GM12878 (cell line): ENCODE measurements at regions not wholly inside any gene's neighbourhood (a gene's known extent, or its start where the extent isn't known, plus 50 kb on each side); places are given as distances from the start of the nearest gene placed in this dataset.

Experiments
- ATAC-seq: fragments of 200-7000 bp; cut with Tn5 transposase; 3 replicates; pipeline ENCODE4 v1.9.1; 2020; ENCODE audit warnings: mild to moderate bottlenecking, moderate library complexity
- BruUV-seq: library from RNA; stranded (reverse); fragments of 400-500 nt; replicated peaks from 2 replicates; lab custom pipeline; 2021; lab: Mats Ljungman, UMichigan
- CTCF ChIA-PET: fragments of 300-600 bp; sonication (Branson Sonifier 250); formaldehyde crosslinking; extraction: SDS; loops from one replicate; lab custom pipeline; 2021; ENCODE audit warnings: inconsistent platforms; lab: Yijun Ruan, JAX
- POLR2A ChIA-PET: fragments of 350-600 bp; formaldehyde crosslinking; extraction: SDS; loops from one replicate; lab custom pipeline; 2021; ENCODE audit warnings: inconsistent platforms; lab: Charles Lee
- RAD21 ChIA-PET: fragments of 300-600 bp; sonication (Branson Sonifier 250); formaldehyde crosslinking; loops from one replicate; lab custom pipeline; 2023; ENCODE audit warnings: antibody characterized with exemption; ENCODE audit not compliant: unreplicated experiment; lab: Charles Lee
- SMC1A ChIA-PET: fragments of 300-600 bp; sonication (Branson Sonifier 250); formaldehyde crosslinking; loops from one replicate; lab custom pipeline; 2023; ENCODE audit not compliant: unreplicated experiment, uncharacterized antibody; lab: Charles Lee
- DNase-seq: peaks from one replicate; pipeline ENCODE4 v3.0.0-alpha.2; 2011; ENCODE audit warnings: low read depth, low spot score
- FAIRE-seq: peaks from 3 replicates; lab custom pipeline; 2011; peaks lifted over from hg19 to GRCh38; lab: Jason Lieb, UNC
- H2AFZ ChIP-seq: 2 replicates; pipeline ENCODE4 v1.6.0; 2011; ENCODE audit warnings: low read depth, low read length, control low read depth; ENCODE audit not compliant: control insufficient read depth
- H3K27ac ChIP-seq: 2 replicates; pipeline ENCODE4 v1.5.1; 2011; ENCODE audit warnings: control low read depth; ENCODE audit not compliant: control insufficient read depth, insufficient read depth
- H3K27me3 ChIP-seq, 2 experiments: replicated peaks in 1 of 2; 2 replicates each; pipeline versions ENCODE4 v1.6.0 to v1.6.1; 2011; ENCODE audit warnings: low read length in 1 of 2; ENCODE audit not compliant: control insufficient read depth in 2 of 2, insufficient read depth in 2 of 2
- H3K36me3 ChIP-seq, 2 experiments: 2 replicates each; pipeline ENCODE4 v1.5.1; 2011; ENCODE audit warnings: low read length in 1 of 2; ENCODE audit not compliant: control insufficient read depth in 2 of 2, insufficient read depth in 2 of 2
- H3K4me1 ChIP-seq: 2 replicates; pipeline ENCODE4 v1.6.1; 2011; ENCODE audit warnings: mild to moderate bottlenecking, low read length, moderate library complexity, mixed read lengths; ENCODE audit not compliant: control insufficient read depth, insufficient read depth
- H3K4me2 ChIP-seq: 2 replicates; pipeline ENCODE4 v1.6.0; 2011; ENCODE audit warnings: control low read depth; ENCODE audit not compliant: control insufficient read depth, insufficient read depth
- H3K4me3 ChIP-seq: fragments of 200-600 bp; sonication (generic); 2 replicates; pipeline ENCODE4 v1.5.1; 2016
- H3K79me2 ChIP-seq: 2 replicates; pipeline ENCODE4 v1.6.0; 2011; ENCODE audit warnings: low read length; ENCODE audit not compliant: control insufficient read depth, insufficient read depth
- H3K9ac ChIP-seq: 2 replicates; pipeline ENCODE4 v1.8.0; 2011; ENCODE audit warnings: low read length, control low read depth, mixed read lengths; ENCODE audit not compliant: control insufficient read depth, insufficient read depth
- H3K9me3 ChIP-seq: replicated peaks from 3 replicates; pipeline ENCODE4 v1.5.1; 2011; ENCODE audit warnings: mild to moderate bottlenecking, low read length; ENCODE audit not compliant: control insufficient read depth, insufficient read depth
- H4K20me1 ChIP-seq: 2 replicates; pipeline ENCODE4 v1.6.0; 2011; ENCODE audit not compliant: control insufficient read depth, insufficient read depth
- ESRRA ChIP-seq: IDR thresholded peaks from 2 replicates; pipeline ENCODE4 v1.6.1; 2012; ENCODE audit warnings: mild to moderate bottlenecking, low read length, improper control_type of control experiment
- JUNB ChIP-seq: IDR thresholded peaks from 2 replicates; pipeline ENCODE4 v1.6.1; 2016; ENCODE audit warnings: antibody characterized with exemption, mild to moderate bottlenecking
- KLF5 ChIP-seq: fragments of 450-650 bp; IDR thresholded peaks from 2 replicates; pipeline ENCODE4 v1.6.1; 2014; ENCODE audit warnings: mild to moderate bottlenecking; ENCODE audit not compliant: partially characterized antibody
- POLR2AphosphoS5 ChIP-seq: IDR thresholded peaks from 2 replicates; pipeline ENCODE4 v1.6.1; 2011; ENCODE audit warnings: mild to moderate bottlenecking, low read length, inconsistent platforms
- RAD51 ChIP-seq: fragments of 450-650 bp; IDR thresholded peaks from 2 replicates; pipeline ENCODE4 v1.6.1; 2016; ENCODE audit warnings: moderate library complexity, mild to moderate bottlenecking, inconsistent platforms
- RBBP5 ChIP-seq: fragments of 200-600 bp; sonication (generic); conservative IDR thresholded peaks from 2 replicates; pipeline ENCODE4 v1.6.1; 2016
- TAF1 ChIP-seq: IDR thresholded peaks from 2 replicates; pipeline ENCODE4 v1.6.1; 2011; ENCODE audit warnings: mild to moderate bottlenecking, low read depth, low read length, borderline replicate concordance
- TARDBP ChIP-seq: IDR thresholded peaks from 2 replicates; pipeline ENCODE4 v1.6.1; 2016; ENCODE audit warnings: borderline replicate concordance
- WRNIP1 ChIP-seq: IDR thresholded peaks from 2 replicates; pipeline ENCODE4 v1.6.1; 2011; ENCODE audit warnings: low read depth, low read length, improper control_type of control experiment, borderline replicate concordance
- ZNF207 ChIP-seq: fragments of 450-650 bp; IDR thresholded peaks from 2 replicates; pipeline ENCODE4 v1.6.1; 2014; ENCODE audit warnings: antibody characterized with exemption, mild to moderate bottlenecking, borderline replicate concordance
- ZNF274 ChIP-seq: IDR thresholded peaks from one replicate; pipeline ENCODE4 v1.8.0; 2011; ENCODE audit not compliant: insufficient read length, insufficient read depth
- WGBS: methylation state at CpG from one replicate; pipeline ENCODE4 v1.1.6; 2016; ENCODE audit warnings: low lambda C conversion rate; ENCODE audit not compliant: insufficient replicate concordance, insufficient coverage; ENCODE audit errors: missing lambda C conversion rate; 5-methylcytosine and 5-hydroxymethylcytosine counted together
- in situ Hi-C: fragments of 300-500 bp; cut with MboI; formaldehyde crosslinking; loops from 9 replicates; pipeline ENCODE4 v1.14.3; 2018; ENCODE audit warnings: mixed read lengths
- intact Hi-C: fragments of 100-400 bp; cut with micrococcal nuclease; formaldehyde crosslinking; loops from one replicate; pipeline ENCODE4 v1.14.2; 2022; ENCODE audit not compliant: unreplicated experiment

DNA sequence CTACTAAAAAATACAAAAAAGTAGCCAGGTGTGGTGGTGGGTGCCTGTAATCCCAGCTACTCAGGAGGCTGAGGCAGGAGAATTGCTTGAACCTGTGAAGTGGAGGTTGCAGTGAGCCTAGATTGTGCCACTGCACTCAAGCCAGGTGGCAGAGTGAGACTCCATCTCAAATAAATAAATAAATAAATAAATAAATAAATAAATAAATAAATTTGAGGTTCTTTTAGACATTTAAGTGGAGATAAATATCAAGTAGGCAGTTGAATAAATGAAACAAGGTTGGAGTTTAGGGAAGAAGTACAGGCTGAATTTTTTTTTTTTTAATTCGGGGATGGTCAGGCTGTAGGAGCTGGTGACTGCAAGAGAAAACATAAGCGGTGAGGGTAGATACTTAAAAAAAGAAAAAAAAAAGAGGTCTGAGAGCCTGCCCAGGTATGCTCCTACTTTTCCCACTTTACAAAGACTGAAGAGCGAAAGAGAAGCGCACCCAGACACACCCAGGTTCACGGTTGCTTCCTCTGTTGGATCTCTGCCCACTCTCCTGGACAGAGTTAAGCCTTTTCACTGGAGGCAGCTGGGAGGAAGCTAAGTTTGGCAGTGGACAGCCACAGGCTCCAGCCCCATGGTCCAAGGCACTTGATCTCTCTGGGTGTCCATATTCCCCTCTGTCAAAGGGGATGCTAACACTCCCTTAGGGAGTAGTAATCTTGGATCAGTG, 100.9 kb upstream of the PRDM1 start:
- intact Hi-C loops (no loop called here), in situ Hi-C loops (no loop called here)
- no peak overlapping the region for H3K27ac ChIP-seq
- no peak overlapping the region for H3K9ac ChIP-seq
- H3K4me1 ChIP-seq, result no peaks in the 10 kb centered on the region
- SMC1A ChIA-PET, result no interaction called here
- no TSS peak for BruUV-seq
- H3K79me2 ChIP-seq, result no peaks in the 10 kb centered on the region
- H3K4me3 ChIP-seq, result no peak overlapping the region
- H3K4me2 ChIP-seq, result no peak overlapping the region
- FAIRE-seq (no peak), DNase-seq (no peak), ATAC-seq (no peak)
- 78% methylated on average over 5 of the region's 5 CpGs for WGBS
- H4K20me1 ChIP-seq, result no peaks in the 10 kb centered on the region
- H3K27me3 ChIP-seq, result peaks cover 6 to 17% of the 10 kb centered on the region in 2 experiments
- H2AFZ ChIP-seq, result no peak overlapping the region
- TF ChIP-seq RAD51 (no peak), JUNB (no peak), KLF5 (no peak), POLR2AphosphoS5 (no peak), WRNIP1 (no peak), ESRRA (no peak), ZNF274 (no peak), ZNF207 (no peak), TAF1 (no peak), TARDBP (no peak), RBBP5 (no peak)
- H3K9me3 ChIP-seq, result no peaks in the 10 kb centered on the region; the same call in 2 of the 3 replicates
- CTCF ChIA-PET, result no interaction called here
- no peaks in the 10 kb centered on the region for H3K36me3 ChIP-seq
- RAD21 ChIA-PET, result no interaction called here
- POLR2A ChIA-PET, result no interaction called here
